GM12878 (cell line): ENCODE measurements at regions not wholly inside any gene's neighbourhood (a gene's known extent, or its start where the extent isn't known, plus 50 kb on each side); places are given as distances from the start of the nearest gene placed in this dataset.

ENCODE experiments used
- DPF2 ChIP-seq: fragments of 450-650 bp; IDR thresholded peaks from 2 replicates; pipeline ENCODE4 v1.6.1; 2017; ENCODE audit warnings: mild to moderate bottlenecking
- NFIC ChIP-seq: IDR thresholded peaks from 2 replicates; pipeline ENCODE4 v1.6.1; 2012; ENCODE audit warnings: low read depth, mild to moderate bottlenecking, inconsistent platforms, low read length, moderate library complexity
- POLR2A ChIP-seq: IDR thresholded peaks from 2 replicates; pipeline ENCODE4 v1.6.1; 2011; ENCODE audit warnings: low read depth, mild to moderate bottlenecking, low read length
- POLR2AphosphoS5 ChIP-seq: IDR thresholded peaks from 2 replicates; pipeline ENCODE4 v1.6.1; 2011; ENCODE audit warnings: mild to moderate bottlenecking, low read length, inconsistent platforms
- SP1 ChIP-seq: IDR thresholded peaks from one replicate; pipeline ENCODE4 v1.6.1; 2011; ENCODE audit warnings: low read depth, low read length
- TCF3 ChIP-seq: IDR thresholded peaks from 2 replicates; pipeline ENCODE4 v1.6.1; 2012; ENCODE audit warnings: low read depth, mild to moderate bottlenecking, low read length, borderline replicate concordance; ENCODE audit not compliant: insufficient read depth
- TF ChIP-seq, protein P1 (sequence below): fragments of 450-650 bp; formaldehyde crosslinking; IDR thresholded peaks from 2 replicates; pipeline ENCODE4 v1.4.0; 2022; ENCODE audit warnings: mild to moderate bottlenecking, moderate library complexity
- TF ChIP-seq, protein P2 (sequence below), 3 experiments: IDR thresholded peaks in 2 of 3; conservative IDR thresholded peaks in 1 of 3; 2 replicates each; pipeline ENCODE4 v1.5.1; 2011; ENCODE audit warnings: low read depth in 3 of 3, low read length in 3 of 3, mild to moderate bottlenecking in 3 of 3, control low read depth in 2 of 3, moderate library complexity in 2 of 3, inconsistent platforms in 1 of 3, mixed read lengths in 1 of 3; ENCODE audit not compliant: control insufficient read depth in 2 of 3, insufficient read depth in 1 of 3; ENCODE audit errors: extremely low read depth in 1 of 3
- TF ChIP-seq, protein P3 (sequence below): fragments of 450-650 bp; formaldehyde crosslinking; IDR thresholded peaks from 2 replicates; pipeline ENCODE4 v1.4.0; 2020; ENCODE audit warnings: mild to moderate bottlenecking, moderate library complexity
- TF ChIP-seq, protein P4 (sequence below): IDR thresholded peaks from 2 replicates; pipeline ENCODE4 v1.6.1; 2012; ENCODE audit warnings: low read depth, low read length, improper control_type of control experiment

DNA sequence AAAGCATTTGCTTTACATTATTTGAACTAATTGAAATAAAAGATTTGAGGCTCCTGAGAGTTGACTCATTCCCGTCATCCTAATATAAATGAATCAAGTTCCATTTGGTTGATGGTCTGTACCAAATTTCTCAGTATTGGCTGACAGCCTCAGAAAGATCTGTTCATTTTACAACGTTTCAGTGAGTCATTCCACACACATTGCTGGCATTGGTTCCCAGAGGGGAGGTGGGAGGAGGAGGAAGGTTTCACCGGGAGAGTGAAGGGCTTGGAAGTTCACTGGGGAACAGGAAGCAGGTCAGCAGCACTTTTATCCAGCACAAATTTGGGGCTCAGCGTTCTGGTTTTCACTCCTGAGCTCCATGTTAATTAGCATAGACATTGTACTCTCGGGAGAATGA lies 176.7 kb upstream of the CADPS start:
- TF ChIP-seq POLR2A (no peak), TCF3 (no peak), POLR2AphosphoS5 (no peak), DPF2 (no peak), SP1 (no peak), NFIC (no peak)
- TF ChIP-seq, protein P1, sequence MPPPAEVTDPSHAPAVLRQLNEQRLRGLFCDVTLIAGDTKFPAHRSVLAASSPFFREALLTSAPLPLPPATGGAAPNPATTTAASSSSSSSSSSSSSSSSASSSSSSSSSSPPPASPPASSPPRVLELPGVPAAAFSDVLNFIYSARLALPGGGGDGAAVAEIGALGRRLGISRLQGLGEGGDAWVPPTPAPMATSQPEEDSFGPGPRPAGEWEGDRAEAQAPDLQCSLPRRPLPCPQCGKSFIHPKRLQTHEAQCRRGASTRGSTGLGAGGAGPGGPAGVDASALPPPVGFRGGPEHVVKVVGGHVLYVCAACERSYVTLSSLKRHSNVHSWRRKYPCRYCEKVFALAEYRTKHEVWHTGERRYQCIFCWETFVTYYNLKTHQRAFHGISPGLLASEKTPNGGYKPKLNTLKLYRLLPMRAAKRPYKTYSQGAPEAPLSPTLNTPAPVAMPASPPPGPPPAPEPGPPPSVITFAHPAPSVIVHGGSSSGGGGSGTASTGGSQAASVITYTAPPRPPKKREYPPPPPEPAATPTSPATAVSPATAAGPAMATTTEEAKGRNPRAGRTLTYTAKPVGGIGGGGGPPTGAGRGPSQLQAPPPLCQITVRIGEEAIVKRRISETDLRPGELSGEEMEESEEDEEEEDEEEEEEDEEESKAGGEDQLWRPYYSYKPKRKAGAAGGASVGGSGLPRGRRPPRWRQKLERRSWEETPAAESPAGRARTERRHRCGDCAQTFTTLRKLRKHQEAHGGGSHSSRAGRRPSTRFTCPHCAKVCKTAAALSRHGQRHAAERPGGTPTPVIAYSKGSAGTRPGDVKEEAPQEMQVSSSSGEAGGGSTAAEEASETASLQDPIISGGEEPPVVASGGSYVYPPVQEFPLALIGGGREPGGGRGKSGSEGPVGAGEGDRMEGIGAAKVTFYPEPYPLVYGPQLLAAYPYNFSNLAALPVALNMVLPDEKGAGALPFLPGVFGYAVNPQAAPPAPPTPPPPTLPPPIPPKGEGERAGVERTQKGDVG (CRISPR knock-in tag): no peak
- TF ChIP-seq, protein P2, sequence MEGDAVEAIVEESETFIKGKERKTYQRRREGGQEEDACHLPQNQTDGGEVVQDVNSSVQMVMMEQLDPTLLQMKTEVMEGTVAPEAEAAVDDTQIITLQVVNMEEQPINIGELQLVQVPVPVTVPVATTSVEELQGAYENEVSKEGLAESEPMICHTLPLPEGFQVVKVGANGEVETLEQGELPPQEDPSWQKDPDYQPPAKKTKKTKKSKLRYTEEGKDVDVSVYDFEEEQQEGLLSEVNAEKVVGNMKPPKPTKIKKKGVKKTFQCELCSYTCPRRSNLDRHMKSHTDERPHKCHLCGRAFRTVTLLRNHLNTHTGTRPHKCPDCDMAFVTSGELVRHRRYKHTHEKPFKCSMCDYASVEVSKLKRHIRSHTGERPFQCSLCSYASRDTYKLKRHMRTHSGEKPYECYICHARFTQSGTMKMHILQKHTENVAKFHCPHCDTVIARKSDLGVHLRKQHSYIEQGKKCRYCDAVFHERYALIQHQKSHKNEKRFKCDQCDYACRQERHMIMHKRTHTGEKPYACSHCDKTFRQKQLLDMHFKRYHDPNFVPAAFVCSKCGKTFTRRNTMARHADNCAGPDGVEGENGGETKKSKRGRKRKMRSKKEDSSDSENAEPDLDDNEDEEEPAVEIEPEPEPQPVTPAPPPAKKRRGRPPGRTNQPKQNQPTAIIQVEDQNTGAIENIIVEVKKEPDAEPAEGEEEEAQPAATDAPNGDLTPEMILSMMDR (IDR thresholded peaks at IDR 0.05 in 2 of 3, conservative IDR thresholded peaks at IDR 0.05 in 1 of 3; ENCODE audit: control insufficient read depth in 2 of 3, extremely low read depth in 1 of 3, insufficient read depth in 1 of 3, low read depth in 3 of 3, low read length in 3 of 3): no peak
- TF ChIP-seq, protein P3, sequence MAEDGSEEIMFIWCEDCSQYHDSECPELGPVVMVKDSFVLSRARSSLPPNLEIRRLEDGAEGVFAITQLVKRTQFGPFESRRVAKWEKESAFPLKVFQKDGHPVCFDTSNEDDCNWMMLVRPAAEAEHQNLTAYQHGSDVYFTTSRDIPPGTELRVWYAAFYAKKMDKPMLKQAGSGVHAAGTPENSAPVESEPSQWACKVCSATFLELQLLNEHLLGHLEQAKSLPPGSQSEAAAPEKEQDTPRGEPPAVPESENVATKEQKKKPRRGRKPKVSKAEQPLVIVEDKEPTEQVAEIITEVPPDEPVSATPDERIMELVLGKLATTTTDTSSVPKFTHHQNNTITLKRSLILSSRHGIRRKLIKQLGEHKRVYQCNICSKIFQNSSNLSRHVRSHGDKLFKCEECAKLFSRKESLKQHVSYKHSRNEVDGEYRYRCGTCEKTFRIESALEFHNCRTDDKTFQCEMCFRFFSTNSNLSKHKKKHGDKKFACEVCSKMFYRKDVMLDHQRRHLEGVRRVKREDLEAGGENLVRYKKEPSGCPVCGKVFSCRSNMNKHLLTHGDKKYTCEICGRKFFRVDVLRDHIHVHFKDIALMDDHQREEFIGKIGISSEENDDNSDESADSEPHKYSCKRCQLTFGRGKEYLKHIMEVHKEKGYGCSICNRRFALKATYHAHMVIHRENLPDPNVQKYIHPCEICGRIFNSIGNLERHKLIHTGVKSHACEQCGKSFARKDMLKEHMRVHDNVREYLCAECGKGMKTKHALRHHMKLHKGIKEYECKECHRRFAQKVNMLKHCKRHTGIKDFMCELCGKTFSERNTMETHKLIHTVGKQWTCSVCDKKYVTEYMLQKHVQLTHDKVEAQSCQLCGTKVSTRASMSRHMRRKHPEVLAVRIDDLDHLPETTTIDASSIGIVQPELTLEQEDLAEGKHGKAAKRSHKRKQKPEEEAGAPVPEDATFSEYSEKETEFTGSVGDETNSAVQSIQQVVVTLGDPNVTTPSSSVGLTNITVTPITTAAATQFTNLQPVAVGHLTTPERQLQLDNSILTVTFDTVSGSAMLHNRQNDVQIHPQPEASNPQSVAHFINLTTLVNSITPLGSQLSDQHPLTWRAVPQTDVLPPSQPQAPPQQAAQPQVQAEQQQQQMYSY (CRISPR knock-in tag): no peak
- TF ChIP-seq, protein P4, sequence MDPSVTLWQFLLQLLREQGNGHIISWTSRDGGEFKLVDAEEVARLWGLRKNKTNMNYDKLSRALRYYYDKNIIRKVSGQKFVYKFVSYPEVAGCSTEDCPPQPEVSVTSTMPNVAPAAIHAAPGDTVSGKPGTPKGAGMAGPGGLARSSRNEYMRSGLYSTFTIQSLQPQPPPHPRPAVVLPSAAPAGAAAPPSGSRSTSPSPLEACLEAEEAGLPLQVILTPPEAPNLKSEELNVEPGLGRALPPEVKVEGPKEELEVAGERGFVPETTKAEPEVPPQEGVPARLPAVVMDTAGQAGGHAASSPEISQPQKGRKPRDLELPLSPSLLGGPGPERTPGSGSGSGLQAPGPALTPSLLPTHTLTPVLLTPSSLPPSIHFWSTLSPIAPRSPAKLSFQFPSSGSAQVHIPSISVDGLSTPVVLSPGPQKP: no peak
